ENCODE measurements at regions not wholly inside any gene's neighbourhood (a gene's known extent, or its start where the extent isn't known, plus 50 kb on each side); places are given as distances from the start of the nearest gene placed in this dataset.
A peak's percentile ranks its signal among the peaks of the same experiment; 100 is the strongest.
"Not testable (repeated sequence)": the region's sequence is repeated elsewhere in the genome, so short reads cannot be mapped to it uniquely, and the experiment has no call there.

DNA sequence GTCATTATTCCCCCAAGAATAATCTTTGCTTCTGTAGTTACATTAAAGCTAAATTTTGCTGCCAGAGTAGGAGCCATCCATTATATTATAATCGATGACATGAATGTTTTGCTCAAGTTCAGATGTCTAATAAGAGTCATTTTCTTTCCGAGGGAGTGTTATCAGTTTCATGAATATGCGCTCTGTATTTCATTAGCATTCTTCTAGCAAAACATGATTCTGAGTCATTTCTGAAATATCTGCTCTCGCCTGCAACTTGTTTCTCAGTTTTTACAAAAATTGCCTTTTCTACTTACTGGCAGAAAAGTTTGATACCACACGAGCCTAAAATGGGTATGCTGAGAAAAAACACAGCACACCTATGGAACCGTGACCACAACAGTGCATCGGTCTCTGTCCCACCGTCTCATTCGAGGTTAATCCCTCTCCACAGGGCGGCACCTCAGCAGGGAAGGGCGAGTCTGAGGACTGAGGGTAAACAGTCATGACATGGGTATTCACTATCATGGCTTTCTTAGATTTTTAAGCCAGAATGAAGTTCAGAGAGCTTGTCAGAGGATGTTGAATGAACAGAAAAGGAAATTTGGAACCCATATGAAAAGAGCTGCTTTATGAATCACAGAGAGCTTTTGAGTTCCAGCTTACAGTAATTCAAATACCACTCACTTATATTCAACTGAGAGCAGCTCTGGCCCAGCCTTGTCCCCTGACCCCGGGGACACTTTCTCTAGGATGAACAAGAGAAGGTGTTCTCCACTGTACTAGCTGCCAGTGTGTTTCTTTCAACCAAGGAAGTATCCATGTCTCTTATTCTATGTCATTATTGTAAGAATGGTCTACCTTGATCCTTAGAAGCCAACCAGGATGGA lies 303.6 kb upstream of the PLGLB1 start:
- DNase-seq (ENCODE audit: low read depth, low spot score); H3K9me3 ChIP-seq (replicated peaks; ENCODE audit: control insufficient read depth, insufficient read depth, low read length); H3K4me3 ChIP-seq (replicated peaks in 1 of 3; ENCODE audit: insufficient read depth in 1 of 3, low read depth in 1 of 3, low read length in 3 of 3); dilution Hi-C loops (cut with MboI; ENCODE audit: extremely low pct_ligation_motif_present, low sequenced_read_pairs); BruUV-seq (replicated peaks); H3K4me1 ChIP-seq (ENCODE audit: control insufficient read depth, extremely low read depth, insufficient read depth, low read length); CTCF ChIA-PET; H3K9ac ChIP-seq (replicated peaks; ENCODE audit: extremely low read depth, insufficient read depth, low read length); H3K27ac ChIP-seq (ENCODE audit: insufficient read depth, low read depth, low read length); H3K36me3 ChIP-seq (ENCODE audit: control insufficient read depth in 2 of 2, extremely low read depth in 1 of 2, insufficient read depth in 2 of 2, low read length in 2 of 2); H2AFZ ChIP-seq (ENCODE audit: low read depth, low read length); H3K79me2 ChIP-seq (ENCODE audit: control insufficient read depth, insufficient read depth, low read length); POLR2A ChIA-PET; H3K9me1 ChIP-seq (replicated peaks; ENCODE audit: control insufficient read depth, extremely low read depth, insufficient read depth, low read length); H3K27me3 ChIP-seq (ENCODE audit: control insufficient read depth in 2 of 2, insufficient read depth in 2 of 2, low read length in 2 of 2); H3K4me2 ChIP-seq (ENCODE audit: insufficient read depth, low read length); H4K20me1 ChIP-seq (replicated peaks; ENCODE audit: control insufficient read depth, extremely low read depth, insufficient read depth, low read length); intact Hi-C loops (cut with micrococcal nuclease): not testable (repeated sequence)
- FAIRE-seq = peak; percentile 83

DNA sequence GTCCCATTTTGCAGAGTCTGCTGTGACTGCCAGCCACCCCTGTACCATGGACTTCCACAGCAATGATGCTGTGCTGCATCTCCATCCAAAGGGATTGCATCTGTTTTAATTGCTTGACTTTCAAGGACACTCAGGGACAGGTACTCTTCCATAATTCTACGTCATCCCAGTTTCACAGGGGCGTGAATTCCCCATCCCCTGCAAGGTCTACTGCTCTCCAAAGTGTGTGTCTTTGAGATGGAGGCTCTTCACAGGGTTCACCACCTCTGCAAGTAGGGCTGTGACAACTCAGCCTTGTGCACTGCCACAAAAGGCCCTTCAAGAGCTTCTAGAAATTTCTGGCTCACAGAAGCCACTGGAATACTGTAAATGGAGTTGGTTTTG lies 304.3 kb upstream of the PLGLB1 start:
- H4K20me1 ChIP-seq (replicated peaks; ENCODE audit: control insufficient read depth, extremely low read depth, insufficient read depth, low read length); CTCF ChIA-PET; BruUV-seq (replicated peaks); H3K9me1 ChIP-seq (replicated peaks; ENCODE audit: control insufficient read depth, extremely low read depth, insufficient read depth, low read length); H3K4me1 ChIP-seq (ENCODE audit: control insufficient read depth, extremely low read depth, insufficient read depth, low read length); H2AFZ ChIP-seq (ENCODE audit: low read depth, low read length); H3K36me3 ChIP-seq (ENCODE audit: control insufficient read depth in 2 of 2, extremely low read depth in 1 of 2, insufficient read depth in 2 of 2, low read length in 2 of 2); FAIRE-seq; DNase-seq (ENCODE audit: low read depth, low spot score); H3K9ac ChIP-seq (replicated peaks; ENCODE audit: extremely low read depth, insufficient read depth, low read length); H3K4me2 ChIP-seq (ENCODE audit: insufficient read depth, low read length); H3K79me2 ChIP-seq (ENCODE audit: control insufficient read depth, insufficient read depth, low read length); H3K9me3 ChIP-seq (replicated peaks; ENCODE audit: control insufficient read depth, insufficient read depth, low read length); dilution Hi-C loops (cut with MboI; ENCODE audit: extremely low pct_ligation_motif_present, low sequenced_read_pairs); H3K27ac ChIP-seq (ENCODE audit: insufficient read depth, low read depth, low read length); POLR2A ChIA-PET; H3K27me3 ChIP-seq (ENCODE audit: control insufficient read depth in 2 of 2, insufficient read depth in 2 of 2, low read length in 2 of 2); intact Hi-C loops (cut with micrococcal nuclease); H3K4me3 ChIP-seq (replicated peaks in 1 of 3; ENCODE audit: insufficient read depth in 1 of 3, low read depth in 1 of 3, low read length in 3 of 3): not testable (repeated sequence)

DNA sequence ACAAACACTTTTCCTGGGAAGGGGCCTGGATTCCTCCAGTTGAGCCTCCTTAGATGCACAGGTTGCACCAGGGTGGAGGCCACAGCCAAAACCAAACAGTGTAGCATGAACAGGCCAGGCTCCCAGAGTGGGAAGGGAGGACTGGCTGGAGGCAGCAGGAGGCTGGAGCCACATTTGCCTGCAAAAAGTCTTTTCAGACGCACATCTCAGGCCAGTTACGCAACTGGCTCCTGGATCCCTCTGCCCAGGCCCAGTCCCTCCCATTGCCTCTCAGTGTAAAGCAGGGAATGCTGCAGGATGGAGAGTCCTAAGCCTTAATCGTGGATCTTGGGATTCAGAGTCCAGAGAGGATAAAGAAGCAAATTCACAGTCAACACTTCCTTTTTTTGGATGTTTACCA lies 305.1 kb upstream of the PLGLB1 start:
- H3K27me3 ChIP-seq (ENCODE audit: control insufficient read depth in 2 of 2, insufficient read depth in 2 of 2, low read length in 2 of 2); intact Hi-C loops (cut with micrococcal nuclease); dilution Hi-C loops (cut with MboI; ENCODE audit: extremely low pct_ligation_motif_present, low sequenced_read_pairs); POLR2A ChIA-PET; H3K27ac ChIP-seq (ENCODE audit: insufficient read depth, low read depth, low read length); H3K36me3 ChIP-seq (ENCODE audit: control insufficient read depth in 2 of 2, extremely low read depth in 1 of 2, insufficient read depth in 2 of 2, low read length in 2 of 2); H3K4me3 ChIP-seq (replicated peaks in 1 of 3; ENCODE audit: insufficient read depth in 1 of 3, low read depth in 1 of 3, low read length in 3 of 3); H3K4me1 ChIP-seq (ENCODE audit: control insufficient read depth, extremely low read depth, insufficient read depth, low read length); H3K4me2 ChIP-seq (ENCODE audit: insufficient read depth, low read length); H3K9ac ChIP-seq (replicated peaks; ENCODE audit: extremely low read depth, insufficient read depth, low read length); H3K79me2 ChIP-seq (ENCODE audit: control insufficient read depth, insufficient read depth, low read length); H4K20me1 ChIP-seq (replicated peaks; ENCODE audit: control insufficient read depth, extremely low read depth, insufficient read depth, low read length); BruUV-seq (replicated peaks); CTCF ChIA-PET; H3K9me1 ChIP-seq (replicated peaks; ENCODE audit: control insufficient read depth, extremely low read depth, insufficient read depth, low read length); H3K9me3 ChIP-seq (replicated peaks; ENCODE audit: control insufficient read depth, insufficient read depth, low read length); FAIRE-seq; DNase-seq (ENCODE audit: low read depth, low spot score); H2AFZ ChIP-seq (ENCODE audit: low read depth, low read length): not testable (repeated sequence)

DNA sequence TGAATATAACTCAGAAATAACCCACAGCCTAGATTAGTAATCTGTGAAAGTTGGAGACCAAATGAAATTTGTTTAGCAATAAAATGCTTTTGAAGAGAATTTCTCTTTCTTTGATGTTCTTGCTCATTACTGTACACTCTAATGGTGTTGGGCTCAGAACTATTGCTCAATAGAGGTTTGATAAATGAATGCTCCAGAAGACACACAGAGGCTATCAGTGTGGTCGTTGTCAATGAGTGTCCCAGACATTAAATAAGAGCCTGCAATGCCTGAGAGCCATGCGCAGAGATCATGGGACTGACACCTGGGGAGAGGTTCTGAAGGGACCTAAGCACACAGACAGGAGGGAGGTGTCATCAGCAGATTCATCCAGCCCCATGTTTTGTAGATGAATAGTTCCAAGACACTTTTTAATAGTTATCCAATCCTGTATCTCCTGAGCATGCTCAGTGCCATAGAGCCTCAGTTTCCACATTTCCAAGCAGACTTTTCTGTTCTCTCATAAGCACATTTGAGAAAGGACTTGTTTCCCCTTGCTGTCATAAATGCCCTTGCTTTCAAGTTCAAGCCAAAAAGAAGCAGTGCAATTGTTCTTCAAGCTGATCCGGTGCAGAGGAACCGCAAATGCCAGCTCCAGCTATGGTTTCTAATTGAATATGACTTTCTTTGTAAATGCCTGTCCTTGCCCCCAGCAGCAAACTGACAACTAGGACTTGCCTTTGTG lies 306.2 kb upstream of the PLGLB1 start:
- H3K4me1 ChIP-seq (ENCODE audit: control insufficient read depth, extremely low read depth, insufficient read depth, low read length); intact Hi-C loops (cut with micrococcal nuclease); H3K4me3 ChIP-seq (replicated peaks in 1 of 3; ENCODE audit: insufficient read depth in 1 of 3, low read depth in 1 of 3, low read length in 3 of 3); H3K9me3 ChIP-seq (replicated peaks; ENCODE audit: control insufficient read depth, insufficient read depth, low read length); H3K27ac ChIP-seq (ENCODE audit: insufficient read depth, low read depth, low read length); H3K4me2 ChIP-seq (ENCODE audit: insufficient read depth, low read length); H2AFZ ChIP-seq (ENCODE audit: low read depth, low read length); POLR2A ChIA-PET; dilution Hi-C loops (cut with MboI; ENCODE audit: extremely low pct_ligation_motif_present, low sequenced_read_pairs); H3K36me3 ChIP-seq (ENCODE audit: control insufficient read depth in 2 of 2, extremely low read depth in 1 of 2, insufficient read depth in 2 of 2, low read length in 2 of 2); CTCF ChIA-PET; FAIRE-seq; DNase-seq (ENCODE audit: low read depth, low spot score); H3K9ac ChIP-seq (replicated peaks; ENCODE audit: extremely low read depth, insufficient read depth, low read length); H4K20me1 ChIP-seq (replicated peaks; ENCODE audit: control insufficient read depth, extremely low read depth, insufficient read depth, low read length); H3K9me1 ChIP-seq (replicated peaks; ENCODE audit: control insufficient read depth, extremely low read depth, insufficient read depth, low read length); H3K79me2 ChIP-seq (ENCODE audit: control insufficient read depth, insufficient read depth, low read length); BruUV-seq (replicated peaks); H3K27me3 ChIP-seq (ENCODE audit: control insufficient read depth in 2 of 2, insufficient read depth in 2 of 2, low read length in 2 of 2): not testable (repeated sequence)
